GM20000 (cell line): ENCODE measurements at regions not wholly inside any gene's neighbourhood (a gene's known extent, or its start where the extent isn't known, plus 50 kb on each side); places are given as distances from the start of the nearest gene placed in this dataset.

ENCODE experiments used
- DNase-seq: peaks from one replicate; pipeline ENCODE4 v3.0.0; 2012; ENCODE audit warnings: low spot score
- CTCF ChIP-seq: IDR thresholded peaks from 2 replicates; pipeline ENCODE4 v1.5.1; 2012; ENCODE audit warnings: mild to moderate bottlenecking, control low read depth; ENCODE audit errors: extremely low read depth, missing control alignments

- TF ChIP-seq CTCF: no peak
Observed at GRCh38 chr7:142681314-142682092, 67.8 kb upstream of the PRSS1 start.

GRCh38 chr7:142671506-142671905 is 77.8 kb upstream of the PRSS1 start:
- no peak for TF ChIP-seq CTCF
- DNase-seq: no peak

More at GRCh38 chr7:142681314-142682092, 67.8 kb upstream of the PRSS1 start:
- DNase-seq: no peak

- no peak for TF ChIP-seq CTCF
- DNase-seq: no peak
Observed at GRCh38 chr7:142670511-142670910, 78.8 kb upstream of the PRSS1 start.

GRCh38 chr7:142669074-142669654 is 80.1 kb upstream of the PRSS1 start:
- peak; percentile 12 for DNase-seq
- no peak for TF ChIP-seq CTCF

GRCh38 chr7:142668495-142668894 is 80.8 kb upstream of the PRSS1 start:
- TF ChIP-seq CTCF: no peak

GRCh38 chr7:142657376-142657775 is 91.9 kb upstream of the PRSS1 start:
- DNase-seq: no peak
- no peak for TF ChIP-seq CTCF

More at GRCh38 chr7:142668495-142668894, 80.8 kb upstream of the PRSS1 start:
- no peak for DNase-seq

GRCh38 chr7:142654398-142654797 is 94.9 kb upstream of the PRSS1 start:
- TF ChIP-seq CTCF: no peak
- DNase-seq: no peak
